ENCODE measurements at regions not wholly inside any gene's neighbourhood (a gene's known extent, or its start where the extent isn't known, plus 50 kb on each side); places are given as distances from the start of the nearest gene placed in this dataset.

GRCh38 chr2:226234187-226234586, 565.4 kb downstream of the IRS1 start:
- no peaks in the 10 kb centered on the region for H3K27me3 ChIP-seq (ENCODE audit: insufficient read depth, low read length)
- no peak overlapping the region for H2BK20ac ChIP-seq (ENCODE audit: low read depth, low read length, poor library complexity, severe bottlenecking)
- H3K9me3 Mint-ChIP-seq = no peaks in the 10 kb centered on the region
- no peak overlapping the region for H2BK12ac ChIP-seq (ENCODE audit: insufficient read length, low read depth, low read length)
- WGBS (ENCODE audit: extremely low coverage, insufficient read length, low lambda C conversion rate) = no CpG with 5 or more reads among the region's 2 CpGs
- H3K36me3 Mint-ChIP-seq (ENCODE audit: insufficient read depth in 1 of 3, low read depth in 3 of 3) = no peaks in the 10 kb centered on the region
- no peak overlapping the region for H2BK15ac ChIP-seq (ENCODE audit: low read depth, low read length)
- H3K4ac ChIP-seq (ENCODE audit: low read depth, low read length) = no peak overlapping the region
- no peaks in the 10 kb centered on the region for H3K4me1 Mint-ChIP-seq
- H4K8ac ChIP-seq (replicated peaks; ENCODE audit: insufficient read length, low read depth, low read length) = no peak overlapping the region
- no peaks in the 10 kb centered on the region for H3K4me1 ChIP-seq (ENCODE audit: insufficient read depth, low read length)
- DNase-seq = no peak
- H3K27ac Mint-ChIP-seq = no peak overlapping the region
- no peaks in the 10 kb centered on the region for H3K23me2 ChIP-seq (ENCODE audit: insufficient read length, low read depth, low read length, poor library complexity, severe bottlenecking)
- no peak overlapping the region for H2BK5ac ChIP-seq (ENCODE audit: insufficient read length, low read length)
- H3K9me3 ChIP-seq (ENCODE audit: control insufficient read depth, low read depth, low read length) = no peaks in the 10 kb centered on the region
- no peaks in the 10 kb centered on the region for H3K79me2 ChIP-seq (ENCODE audit: insufficient read depth, low read length)
- no peak overlapping the region for H3K4me2 ChIP-seq (ENCODE audit: insufficient read depth, insufficient read length, low read length)
- H2BK120ac ChIP-seq (ENCODE audit: low read depth, low read length, poor library complexity, severe bottlenecking) = no peak overlapping the region
- H4K5ac ChIP-seq (ENCODE audit: insufficient read length, low read depth, low read length) = no peak overlapping the region
- no peaks in the 10 kb centered on the region for H3K27me3 Mint-ChIP-seq (ENCODE audit: low read depth)
- H3K14ac ChIP-seq (ENCODE audit: insufficient read depth, low read length) = no peak overlapping the region
- no peak overlapping the region for H3K4me3 Mint-ChIP-seq
- no peak overlapping the region for H3K9ac ChIP-seq (ENCODE audit: extremely low read depth, insufficient read length, low read length)
- H4K91ac ChIP-seq (ENCODE audit: insufficient read length, low read depth, low read length) = no peak overlapping the region
- no peak overlapping the region for H3K27ac ChIP-seq (ENCODE audit: insufficient read length, low read depth, low read length)
- no peak for TF ChIP-seq CTCF (conservative IDR thresholded peaks at IDR 0.05)
- H2AFZ ChIP-seq (ENCODE audit: low read length) = no peak overlapping the region
- no peak overlapping the region for H3K18ac ChIP-seq (ENCODE audit: insufficient read length, low read depth, low read length)
- no peak overlapping the region for H3K56ac ChIP-seq (ENCODE audit: insufficient read length, low read depth, low read length)
- no peak overlapping the region for H2AK5ac ChIP-seq (ENCODE audit: insufficient read length, low read length)
- no peaks in the 10 kb centered on the region for H4K20me1 ChIP-seq (ENCODE audit: control insufficient read depth, insufficient read depth, insufficient read length)
- H3K23ac ChIP-seq (ENCODE audit: insufficient read length, low read depth, low read length) = no peak overlapping the region
- H3K79me1 ChIP-seq (ENCODE audit: insufficient read depth, low read depth, low read length, poor library complexity, severe bottlenecking) = no peaks in the 10 kb centered on the region
- H3T11ph ChIP-seq (ENCODE audit: low read length) = no peak overlapping the region

Measured in H9 (cell line).